SK-N-SH treated with all-trans-retinoic acid at 6 μM for 48 hours (cell line): ENCODE measurements at regions not wholly inside any gene's neighbourhood (a gene's known extent, or its start where the extent isn't known, plus 50 kb on each side); places are given as distances from the start of the nearest gene placed in this dataset.

ENCODE experiments used
- ATAC-seq: fragments of 200-7000 bp; cut with Tn5 transposase; 3 replicates; pipeline ENCODE4 v1.9.1; 2020; ENCODE audit warnings: mild to moderate bottlenecking, moderate library complexity
- ARNTL ChIP-seq: fragments of 450-650 bp; formaldehyde crosslinking; IDR thresholded peaks from 2 replicates; pipeline ENCODE4 v1.5.0; 2020; ENCODE audit warnings: low read depth, mild to moderate bottlenecking, moderate library complexity, borderline replicate concordance
- BACH2 ChIP-seq: fragments of 250-450 bp; sonication (Bioruptor Pico); IDR thresholded peaks from 2 replicates; pipeline ENCODE4 v1.9.0; 2021; ENCODE audit warnings: mild to moderate bottlenecking, borderline replicate concordance
- CSDC2 ChIP-seq: fragments of 250-450 bp; sonication (Bioruptor Pico); IDR thresholded peaks from 2 replicates; pipeline ENCODE4 v1.5.0; 2020; ENCODE audit warnings: mild to moderate bottlenecking, moderate library complexity
- ESRRG ChIP-seq: fragments of 250-450 bp; sonication (Bioruptor Pico); IDR thresholded peaks from 2 replicates; pipeline ENCODE4 v1.6.1; 2021; ENCODE audit warnings: mild to moderate bottlenecking
- GLIS3 ChIP-seq: fragments of 250-450 bp; sonication (Bioruptor Pico); IDR thresholded peaks from 2 replicates; pipeline ENCODE4 v1.5.0; 2020; ENCODE audit warnings: mild to moderate bottlenecking, moderate library complexity
- ISL1 ChIP-seq: fragments of 250-450 bp; sonication (Bioruptor Pico); IDR thresholded peaks from 2 replicates; pipeline ENCODE4 v2.1.2; 2022; ENCODE audit warnings: mild to moderate bottlenecking, moderate library complexity
- OSR1 ChIP-seq: fragments of 250-450 bp; sonication (Bioruptor Pico); IDR thresholded peaks from 2 replicates; pipeline ENCODE4 v1.8.0; 2022; ENCODE audit warnings: moderate library complexity, mild to moderate bottlenecking, inconsistent platforms
- PPARA ChIP-seq: fragments of 250-450 bp; sonication (Bioruptor Pico); IDR thresholded peaks from 2 replicates; pipeline ENCODE4 v1.5.0; 2020; ENCODE audit warnings: mild to moderate bottlenecking, borderline replicate concordance
- RARB ChIP-seq: fragments of 250-450 bp; sonication (Bioruptor Pico); IDR thresholded peaks from 2 replicates; pipeline ENCODE4 v1.8.0; 2021; ENCODE audit warnings: mild to moderate bottlenecking, moderate library complexity
- SNAI2 ChIP-seq: fragments of 250-450 bp; sonication (Bioruptor Pico); IDR thresholded peaks from 2 replicates; pipeline ENCODE4 v1.5.0; 2020; ENCODE audit warnings: mild to moderate bottlenecking, moderate library complexity
- TOX ChIP-seq: fragments of 250-450 bp; sonication (Bioruptor Pico); IDR thresholded peaks from 2 replicates; pipeline ENCODE4 v1.8.0; 2021; ENCODE audit warnings: mild to moderate bottlenecking, moderate library complexity, borderline replicate concordance
- ZC3H10 ChIP-seq: fragments of 250-450 bp; sonication (Bioruptor Pico); IDR thresholded peaks from 2 replicates; pipeline ENCODE4 v1.5.1; 2021; ENCODE audit warnings: mild to moderate bottlenecking, moderate library complexity
- ZFP3 ChIP-seq: fragments of 250-450 bp; sonication (Bioruptor Pico); IDR thresholded peaks from 2 replicates; pipeline ENCODE4 v1.5.0; 2020; ENCODE audit warnings: mild to moderate bottlenecking, moderate library complexity
- ZFP30 ChIP-seq: fragments of 450-650 bp; formaldehyde crosslinking; IDR thresholded peaks from 2 replicates; pipeline ENCODE4 v1.5.0; 2022; ENCODE audit warnings: mild to moderate bottlenecking, moderate library complexity
- ZNF565 ChIP-seq: fragments of 450-650 bp; formaldehyde crosslinking; conservative IDR thresholded peaks from 2 replicates; pipeline ENCODE4 v1.5.0; 2020; ENCODE audit warnings: low read depth, mild to moderate bottlenecking, moderate library complexity
- ZNF8 ChIP-seq: fragments of 450-650 bp; formaldehyde crosslinking; IDR thresholded peaks from 2 replicates; pipeline ENCODE4 v1.5.0; 2020; ENCODE audit warnings: mild to moderate bottlenecking, moderate library complexity
- TF ChIP-seq, protein P1 (sequence below): fragments of 250-450 bp; sonication (Bioruptor Pico); IDR thresholded peaks from 2 replicates; pipeline ENCODE4 v1.8.0; 2020; ENCODE audit warnings: mild to moderate bottlenecking, moderate library complexity, borderline replicate concordance
- TF ChIP-seq, protein P2 (sequence below): fragments of 250-450 bp; sonication (Bioruptor Pico); IDR thresholded peaks from 2 replicates; pipeline ENCODE4 v1.5.1; 2021; ENCODE audit warnings: mild to moderate bottlenecking, moderate library complexity
- TF ChIP-seq, protein P3 (sequence below): fragments of 250-450 bp; sonication (Bioruptor Pico); IDR thresholded peaks from 2 replicates; pipeline ENCODE4 v1.5.0; 2020; ENCODE audit warnings: mild to moderate bottlenecking, moderate library complexity

DNA sequence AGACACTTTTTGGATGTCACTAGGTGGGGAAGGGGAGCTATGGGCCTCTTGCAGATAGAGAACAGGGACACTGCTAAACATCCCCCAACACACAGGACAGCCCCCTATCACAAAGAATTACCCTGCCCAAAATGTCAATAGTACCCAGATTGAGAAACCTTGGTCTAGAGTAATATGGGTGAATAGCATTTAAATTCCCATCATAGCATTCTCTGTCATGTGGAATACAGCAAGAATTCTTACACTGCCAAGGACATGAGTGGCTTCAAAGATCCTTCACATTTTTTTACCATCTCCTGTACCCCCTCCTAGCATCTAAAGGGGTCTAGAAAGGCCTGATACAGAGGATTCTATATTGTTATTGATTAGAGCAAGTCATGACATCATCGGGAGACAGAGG, 83.1 kb upstream of the SSTR4 start:
- TF ChIP-seq, protein P1, sequence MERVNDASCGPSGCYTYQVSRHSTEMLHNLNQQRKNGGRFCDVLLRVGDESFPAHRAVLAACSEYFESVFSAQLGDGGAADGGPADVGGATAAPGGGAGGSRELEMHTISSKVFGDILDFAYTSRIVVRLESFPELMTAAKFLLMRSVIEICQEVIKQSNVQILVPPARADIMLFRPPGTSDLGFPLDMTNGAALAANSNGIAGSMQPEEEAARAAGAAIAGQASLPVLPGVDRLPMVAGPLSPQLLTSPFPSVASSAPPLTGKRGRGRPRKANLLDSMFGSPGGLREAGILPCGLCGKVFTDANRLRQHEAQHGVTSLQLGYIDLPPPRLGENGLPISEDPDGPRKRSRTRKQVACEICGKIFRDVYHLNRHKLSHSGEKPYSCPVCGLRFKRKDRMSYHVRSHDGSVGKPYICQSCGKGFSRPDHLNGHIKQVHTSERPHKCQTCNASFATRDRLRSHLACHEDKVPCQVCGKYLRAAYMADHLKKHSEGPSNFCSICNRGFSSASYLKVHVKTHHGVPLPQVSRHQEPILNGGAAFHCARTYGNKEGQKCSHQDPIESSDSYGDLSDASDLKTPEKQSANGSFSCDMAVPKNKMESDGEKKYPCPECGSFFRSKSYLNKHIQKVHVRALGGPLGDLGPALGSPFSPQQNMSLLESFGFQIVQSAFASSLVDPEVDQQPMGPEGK (CRISPR knock-in tag) = no peak
- TF ChIP-seq, protein P2, sequence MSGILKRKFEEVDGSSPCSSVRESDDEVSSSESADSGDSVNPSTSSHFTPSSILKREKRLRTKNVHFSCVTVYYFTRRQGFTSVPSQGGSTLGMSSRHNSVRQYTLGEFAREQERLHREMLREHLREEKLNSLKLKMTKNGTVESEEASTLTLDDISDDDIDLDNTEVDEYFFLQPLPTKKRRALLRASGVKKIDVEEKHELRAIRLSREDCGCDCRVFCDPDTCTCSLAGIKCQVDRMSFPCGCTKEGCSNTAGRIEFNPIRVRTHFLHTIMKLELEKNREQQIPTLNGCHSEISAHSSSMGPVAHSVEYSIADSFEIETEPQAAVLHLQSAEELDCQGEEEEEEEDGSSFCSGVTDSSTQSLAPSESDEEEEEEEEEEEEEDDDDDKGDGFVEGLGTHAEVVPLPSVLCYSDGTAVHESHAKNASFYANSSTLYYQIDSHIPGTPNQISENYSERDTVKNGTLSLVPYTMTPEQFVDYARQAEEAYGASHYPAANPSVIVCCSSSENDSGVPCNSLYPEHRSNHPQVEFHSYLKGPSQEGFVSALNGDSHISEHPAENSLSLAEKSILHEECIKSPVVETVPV (CRISPR knock-in tag) = no peak
- TF ChIP-seq ZFP3 (CRISPR knock-in tag) (no peak), ESRRG (no peak), TOX (CRISPR knock-in tag) (no peak)
- TF ChIP-seq, protein P3, sequence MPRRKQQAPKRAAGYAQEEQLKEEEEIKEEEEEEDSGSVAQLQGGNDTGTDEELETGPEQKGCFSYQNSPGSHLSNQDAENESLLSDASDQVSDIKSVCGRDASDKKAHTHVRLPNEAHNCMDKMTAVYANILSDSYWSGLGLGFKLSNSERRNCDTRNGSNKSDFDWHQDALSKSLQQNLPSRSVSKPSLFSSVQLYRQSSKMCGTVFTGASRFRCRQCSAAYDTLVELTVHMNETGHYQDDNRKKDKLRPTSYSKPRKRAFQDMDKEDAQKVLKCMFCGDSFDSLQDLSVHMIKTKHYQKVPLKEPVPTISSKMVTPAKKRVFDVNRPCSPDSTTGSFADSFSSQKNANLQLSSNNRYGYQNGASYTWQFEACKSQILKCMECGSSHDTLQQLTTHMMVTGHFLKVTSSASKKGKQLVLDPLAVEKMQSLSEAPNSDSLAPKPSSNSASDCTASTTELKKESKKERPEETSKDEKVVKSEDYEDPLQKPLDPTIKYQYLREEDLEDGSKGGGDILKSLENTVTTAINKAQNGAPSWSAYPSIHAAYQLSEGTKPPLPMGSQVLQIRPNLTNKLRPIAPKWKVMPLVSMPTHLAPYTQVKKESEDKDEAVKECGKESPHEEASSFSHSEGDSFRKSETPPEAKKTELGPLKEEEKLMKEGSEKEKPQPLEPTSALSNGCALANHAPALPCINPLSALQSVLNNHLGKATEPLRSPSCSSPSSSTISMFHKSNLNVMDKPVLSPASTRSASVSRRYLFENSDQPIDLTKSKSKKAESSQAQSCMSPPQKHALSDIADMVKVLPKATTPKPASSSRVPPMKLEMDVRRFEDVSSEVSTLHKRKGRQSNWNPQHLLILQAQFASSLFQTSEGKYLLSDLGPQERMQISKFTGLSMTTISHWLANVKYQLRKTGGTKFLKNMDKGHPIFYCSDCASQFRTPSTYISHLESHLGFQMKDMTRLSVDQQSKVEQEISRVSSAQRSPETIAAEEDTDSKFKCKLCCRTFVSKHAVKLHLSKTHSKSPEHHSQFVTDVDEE (CRISPR knock-in tag) = no peak
- ATAC-seq = no peak

DNA sequence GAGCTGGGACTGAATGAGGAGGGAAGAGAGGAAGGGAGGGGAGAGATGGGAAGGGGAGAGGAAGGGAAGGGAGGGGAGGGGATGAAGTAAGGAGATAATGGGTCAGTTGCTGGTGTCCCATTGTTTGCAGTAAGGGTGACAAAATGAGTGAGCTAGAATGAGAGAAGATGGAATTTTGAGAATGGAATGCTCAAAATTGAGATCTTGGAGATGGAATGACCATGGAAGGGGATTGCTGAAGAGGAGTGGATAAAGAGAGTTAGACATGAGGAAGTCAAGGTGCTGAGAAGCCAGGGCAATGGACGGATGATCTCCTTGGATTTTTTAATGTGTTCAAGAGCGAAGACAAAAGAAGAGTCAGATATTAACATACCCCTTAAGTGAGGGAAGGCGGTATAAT, 80.5 kb upstream of the SSTR4 start:
- no peak for ATAC-seq

DNA sequence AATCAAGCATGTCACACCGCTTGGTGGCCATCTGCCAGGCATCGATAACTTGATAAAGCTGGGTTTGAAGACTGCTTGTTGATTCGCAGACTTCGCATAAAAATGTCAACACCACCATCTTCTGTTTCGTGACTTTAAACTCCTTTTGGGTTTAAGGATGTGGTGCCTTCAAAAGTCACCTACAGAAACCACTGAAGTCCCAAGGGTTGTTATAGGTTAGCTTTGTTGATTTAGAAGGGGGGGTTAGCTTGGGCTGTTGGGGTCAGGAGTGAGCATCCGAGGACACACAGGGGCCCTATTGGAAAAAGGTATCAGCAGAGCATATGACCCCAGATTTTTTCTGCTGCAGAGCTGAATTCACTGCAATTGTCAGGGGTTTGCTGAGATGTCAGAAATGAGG, 76.7 kb upstream of the SSTR4 start:
- no peak for TF ChIP-seq RARB (CRISPR knock-in tag)
- TF ChIP-seq ZNF565 (CRISPR knock-in tag) = no peak
- no peak for TF ChIP-seq ISL1 (CRISPR knock-in tag)
- TF ChIP-seq GLIS3 (CRISPR knock-in tag) = no peak
- no peak for TF ChIP-seq ESRRG
- no peak for ATAC-seq

More for the DNA sequence above, 80.5 kb upstream of the SSTR4 start:
- TF ChIP-seq ESRRG (no peak), SNAI2 (CRISPR knock-in tag) (no peak)

DNA sequence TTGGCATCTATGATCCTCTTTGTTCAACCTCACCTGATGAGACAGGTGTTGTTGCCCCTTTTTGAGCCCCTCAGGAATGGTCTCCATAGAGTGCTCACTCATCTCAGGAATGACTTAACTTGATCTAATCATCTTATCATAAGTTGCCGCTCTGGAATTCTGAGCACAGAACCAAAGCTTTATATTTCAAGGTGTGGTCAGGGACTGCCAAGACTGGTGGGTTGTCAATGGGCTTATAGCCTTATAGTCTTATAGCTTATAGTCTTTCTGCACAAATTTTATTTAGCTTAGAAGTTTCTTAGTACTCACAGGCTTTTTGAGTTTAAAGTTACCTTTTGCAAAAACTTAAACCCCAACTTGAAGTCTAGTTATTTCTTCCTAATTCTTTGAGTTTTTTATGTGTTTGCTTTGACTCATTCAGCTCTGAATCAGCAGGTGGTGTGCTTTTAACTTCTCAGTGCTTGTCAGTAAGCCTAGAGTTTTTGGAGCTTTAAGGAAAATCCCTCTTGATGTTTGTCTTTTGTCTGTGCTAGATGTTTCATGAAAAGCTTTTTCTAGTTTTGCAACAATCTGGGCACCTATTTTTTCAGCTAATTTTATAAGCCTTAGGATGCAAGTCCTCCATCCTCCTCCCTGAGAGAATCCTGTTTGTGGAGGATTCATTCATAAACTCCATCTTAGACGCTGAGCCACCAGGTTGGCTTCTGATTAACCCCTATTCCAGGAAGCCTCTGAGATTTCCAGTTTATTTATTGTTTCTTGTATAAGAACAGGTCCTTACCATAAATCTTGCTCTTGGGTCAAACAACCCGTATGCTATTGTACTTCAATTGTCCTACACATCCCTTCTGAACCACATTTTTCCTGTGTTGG, 72.3 kb upstream of the SSTR4 start:
- TF ChIP-seq ARNTL (CRISPR knock-in tag) (no peak), ZNF565 (CRISPR knock-in tag) (no peak), ZFP3 (CRISPR knock-in tag) (no peak), GLIS3 (CRISPR knock-in tag) (no peak), ZFP30 (no peak), ESRRG (no peak)
- ATAC-seq = no peak

DNA sequence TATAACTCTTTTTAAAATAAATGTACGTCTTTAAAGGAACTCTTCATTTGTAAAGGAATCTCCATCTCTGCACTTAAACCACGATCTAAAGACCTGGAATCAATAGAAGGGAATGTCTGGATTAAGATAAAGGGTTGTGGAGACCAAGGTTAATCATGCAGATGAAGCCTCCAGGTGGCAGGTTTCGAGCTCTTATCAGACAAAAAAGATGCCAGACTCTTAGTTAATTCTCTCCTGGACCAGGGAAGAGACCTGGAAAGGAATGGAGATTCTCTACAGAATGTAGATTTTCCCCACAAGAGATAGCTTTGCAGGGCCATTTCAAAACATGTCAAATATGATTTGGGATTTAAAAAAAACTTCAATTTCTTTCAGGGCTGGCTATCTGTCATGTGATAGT, 71.5 kb upstream of the SSTR4 start:
- TF ChIP-seq ZNF8 (CRISPR knock-in tag) = no peak
- no peak for TF ChIP-seq BACH2 (CRISPR knock-in tag)
- TF ChIP-seq OSR1 (CRISPR knock-in tag) = no peak
- TF ChIP-seq, protein P3 (CRISPR knock-in tag) = no peak
- TF ChIP-seq, protein P1 (CRISPR knock-in tag) = no peak
- no peak for TF ChIP-seq GLIS3 (CRISPR knock-in tag)
- no peak for TF ChIP-seq ISL1 (CRISPR knock-in tag)
- no peak for TF ChIP-seq ZC3H10
- no peak for TF ChIP-seq ESRRG
- no peak for TF ChIP-seq PPARA (CRISPR knock-in tag)
- no peak for TF ChIP-seq CSDC2 (CRISPR knock-in tag)
- no peak for TF ChIP-seq TOX (CRISPR knock-in tag)
- TF ChIP-seq, all 23 proteins: peak for 0
- no peak for ATAC-seq
